ENCODE measurements at regions not wholly inside any gene's neighbourhood (a gene's known extent, or its start where the extent isn't known, plus 50 kb on each side); places are given as distances from the start of the nearest gene placed in this dataset.

- Histone ChIP-seq H3K9me3 (ENCODE audit: control insufficient read depth in 4 of 4, low read length in 3 of 4) (no peaks in the 10 kb centered on the region), H3K4me3 (ENCODE audit: low read depth in 1 of 3, low read length in 3 of 3) (no peak overlapping the region), H3K36me3 (ENCODE audit: control insufficient read depth in 4 of 4, insufficient read depth in 3 of 4, low read depth in 1 of 4, low read length in 3 of 4) (no peaks in the 10 kb centered on the region), H3K4me1 (ENCODE audit: control insufficient read depth in 4 of 4, insufficient read depth in 4 of 4, low read length in 3 of 4) (no peaks in the 10 kb centered on the region), H3K9ac (ENCODE audit: low read depth in 1 of 2, low read length in 2 of 2) (no peak overlapping the region), H3K27ac (ENCODE audit: low read depth in 1 of 2, low read length in 2 of 2) (no peak overlapping the region), H3K27me3 (ENCODE audit: control insufficient read depth in 4 of 4, insufficient read depth in 4 of 4, low read length in 3 of 4) (no peaks in the 10 kb centered on the region)
- DNase-seq (ENCODE audit: low spot score), result no peak
- TF ChIP-seq GABPA (IDR thresholded peaks at IDR 0.05 in 1 of 2, conservative IDR thresholded peaks at IDR 0.05 in 1 of 2), result no peak
- no peak for TF ChIP-seq FOXA1 (IDR thresholded peaks at IDR 0.05)
- TF ChIP-seq JUND (IDR thresholded peaks at IDR 0.05), result no peak
- no peak for TF ChIP-seq HNF4A (conservative IDR thresholded peaks at IDR 0.05)
- TF ChIP-seq CTCF (IDR thresholded peaks at IDR 0.05; ENCODE audit: low read depth, low read length, missing input control), result no peak
- TF ChIP-seq EGR1 (IDR thresholded peaks at IDR 0.05; ENCODE audit: low read depth in 2 of 2), result no peak
- TF ChIP-seq RAD21 (IDR thresholded peaks at IDR 0.05), result no peak
- no peak for TF ChIP-seq ZBTB33 (IDR thresholded peaks at IDR 0.05)
- 89% methylated on average over 2 of the region's 2 CpGs for WGBS
These were observed 60.9 kb upstream of the NT5C1B start for GRCh38 chr2:18650221-18650620.

- no peak for TF ChIP-seq FOXA1 (IDR thresholded peaks at IDR 0.05)
- TF ChIP-seq TAF1 (conservative IDR thresholded peaks at IDR 0.05), result no peak
- no peak for TF ChIP-seq YY1 (IDR thresholded peaks at IDR 0.05)
- no peak for TF ChIP-seq HNF4G (IDR thresholded peaks at IDR 0.05)
- no peak for TF ChIP-seq FOXA2 (IDR thresholded peaks at IDR 0.05)
- no peak for TF ChIP-seq MAX (IDR thresholded peaks at IDR 0.05)
- TF ChIP-seq JUND (IDR thresholded peaks at IDR 0.05), result no peak
- no peak for TF ChIP-seq ATF3 (IDR thresholded peaks at IDR 0.05)
- TF ChIP-seq ZBTB33 (IDR thresholded peaks at IDR 0.05), result no peak
- no peak for TF ChIP-seq RXRA (IDR thresholded peaks at IDR 0.05)
- TF ChIP-seq SP1 (IDR thresholded peaks at IDR 0.05), result no peak
- no peak for TF ChIP-seq NR2F2 (IDR thresholded peaks at IDR 0.05)
- TF ChIP-seq GABPA (IDR thresholded peaks at IDR 0.05 in 1 of 2, conservative IDR thresholded peaks at IDR 0.05 in 1 of 2), result no peak
- TF ChIP-seq CTCF (IDR thresholded peaks at IDR 0.05; ENCODE audit: low read depth, low read length, missing input control), result no peak
- TF ChIP-seq EGR1 (IDR thresholded peaks at IDR 0.05; ENCODE audit: low read depth in 2 of 2), result no peak
- TF ChIP-seq REST (IDR thresholded peaks at IDR 0.05), result no peak
- Histone ChIP-seq H3K27ac (ENCODE audit: low read depth in 1 of 2, low read length in 2 of 2) (no peak overlapping the region), H3K4me1 (ENCODE audit: control insufficient read depth in 4 of 4, insufficient read depth in 4 of 4, low read length in 3 of 4) (peaks cover 0 to 1% (median 0%) of the 10 kb centered on the region in 4 donors), H3K9ac (ENCODE audit: low read depth in 1 of 2, low read length in 2 of 2) (no peak overlapping the region), H3K36me3 (ENCODE audit: control insufficient read depth in 4 of 4, insufficient read depth in 3 of 4, low read depth in 1 of 4, low read length in 3 of 4) (no peaks in the 10 kb centered on the region), H3K4me3 (ENCODE audit: low read depth in 1 of 3, low read length in 3 of 3) (no peak overlapping the region), H3K9me3 (ENCODE audit: control insufficient read depth in 4 of 4, low read length in 3 of 4) (no peaks in the 10 kb centered on the region), H3K27me3 (ENCODE audit: control insufficient read depth in 4 of 4, insufficient read depth in 4 of 4, low read length in 3 of 4) (no peaks in the 10 kb centered on the region)
- DNase-seq (ENCODE audit: low spot score), result no peak
- WGBS, result 97% methylated on average over 1 of the region's 1 CpG
These were observed 60.2 kb upstream of the NT5C1B start for GRCh38 chr2:18649502-18650135.

Data from liver (tissue), 8 donors.